Aorta (tissue), 5 donors: ENCODE measurements at regions not wholly inside any gene's neighbourhood (a gene's known extent, or its start where the extent isn't known, plus 50 kb on each side); places are given as distances from the start of the nearest gene placed in this dataset.

Source experiments
- ATAC-seq: fragments of 200-7000 bp; cut with Tn5 transposase; one replicate; pipeline ENCODE4 v1.9.1; 2022; ENCODE audit warnings: moderate library complexity; ENCODE audit not compliant: low FRiP score
- DNase-seq, 2 donors: peaks; one replicate each; pipeline ENCODE4 v3.0.0-alpha.2; 2020
- H3K27ac ChIP-seq, 2 donors: one replicate each; pipeline ENCODE4 v1.5.1; 2013; ENCODE audit warnings: low read length in 2 of 2, mild to moderate bottlenecking in 2 of 2, moderate library complexity in 2 of 2, control low read depth in 1 of 2, inconsistent platforms in 1 of 2, low read depth in 1 of 2
- H3K27me3 ChIP-seq, 2 donors: one replicate each; pipeline ENCODE4 v1.6.1; 2013; ENCODE audit warnings: control low read depth in 1 of 2, low read length in 1 of 2, mild to moderate bottlenecking in 1 of 2, moderate library complexity in 1 of 2; ENCODE audit not compliant: insufficient read depth in 2 of 2, control insufficient read depth in 1 of 2
- H3K36me3 ChIP-seq, 2 donors: one replicate each; pipeline ENCODE4 v1.6.1; 2013; ENCODE audit warnings: control low read depth in 1 of 2, low read length in 1 of 2, mild to moderate bottlenecking in 1 of 2; ENCODE audit not compliant: insufficient read depth in 2 of 2, control insufficient read depth in 1 of 2
- H3K4me1 ChIP-seq, 2 donors: one replicate each; pipeline ENCODE4 v1.6.1; 2013; ENCODE audit warnings: low read length in 2 of 2, control low read depth in 1 of 2, mild to moderate bottlenecking in 1 of 2, moderate library complexity in 1 of 2; ENCODE audit not compliant: insufficient read depth in 2 of 2, control insufficient read depth in 1 of 2
- H3K4me3 ChIP-seq, 2 donors: one replicate each; pipeline ENCODE4 v1.5.1; 2013; ENCODE audit warnings: low read length in 2 of 2, control low read depth in 1 of 2, mild to moderate bottlenecking in 1 of 2
- H3K9me3 ChIP-seq: one replicate; pipeline ENCODE4 v1.6.1; 2013; ENCODE audit warnings: mild to moderate bottlenecking, low read length; ENCODE audit not compliant: control insufficient read depth
- WGBS, 2 donors: extraction: QIAGEN DNeasy Blood & Tissue Kit; methylation state at CpG; one replicate each; pipeline ENCODE4 v1.1.7; 2013; 5-methylcytosine and 5-hydroxymethylcytosine counted together
- intact Hi-C, 2 donors: fragments of 100-400 bp; cut with DNase I; formaldehyde crosslinking; loops; one replicate each; pipeline versions ENCODE4 v1.14.2 to v1.15.0; 2022
- donor health status: healthy with polysubstance abuse.
- donor health status: Bipolar disorder and iron deficiency.
- donor health status: DM: no; HTN: no; CAD: no.
- donor health status: DM: no; HTN: no; CAD: no.
- donor health status: DM: yes; HTN: yes; CAD: no.

GRCh38 chr9:20215552-20215951 is 406.7 kb downstream of the MLLT3 start:
- WGBS, 2 donors = 81 to 82% methylated on average over 2 of the region's 2 CpGs
- intact Hi-C loops = no loop called here
- no peaks in the 10 kb centered on the region for H3K4me1 ChIP-seq

GRCh38 chr9:20212806-20213205 is 409.5 kb downstream of the MLLT3 start:
- intact Hi-C loops = no loop called here
- Histone ChIP-seq H3K27ac (no peak overlapping the region), H3K36me3 (no peaks in the 10 kb centered on the region), H3K27me3 (no peaks in the 10 kb centered on the region), H3K4me1 (no peaks in the 10 kb centered on the region), H3K9me3 (no peaks in the 10 kb centered on the region), H3K4me3 (no peak overlapping the region)
- ATAC-seq (no peak), DNase-seq (no peak)
- WGBS, 2 donors = 60 to 65% methylated on average over 3 of the region's 3 CpGs

More at GRCh38 chr9:20215552-20215951, 406.7 kb downstream of the MLLT3 start:
- DNase-seq (no peak), ATAC-seq (no peak)
- H3K36me3 ChIP-seq = no peaks in the 10 kb centered on the region
- H3K27me3 ChIP-seq = no peaks in the 10 kb centered on the region
- peaks cover 1% of the 10 kb centered on the region for H3K9me3 ChIP-seq
- H3K4me3 ChIP-seq = no peak overlapping the region
- no peak overlapping the region for H3K27ac ChIP-seq

DNA sequence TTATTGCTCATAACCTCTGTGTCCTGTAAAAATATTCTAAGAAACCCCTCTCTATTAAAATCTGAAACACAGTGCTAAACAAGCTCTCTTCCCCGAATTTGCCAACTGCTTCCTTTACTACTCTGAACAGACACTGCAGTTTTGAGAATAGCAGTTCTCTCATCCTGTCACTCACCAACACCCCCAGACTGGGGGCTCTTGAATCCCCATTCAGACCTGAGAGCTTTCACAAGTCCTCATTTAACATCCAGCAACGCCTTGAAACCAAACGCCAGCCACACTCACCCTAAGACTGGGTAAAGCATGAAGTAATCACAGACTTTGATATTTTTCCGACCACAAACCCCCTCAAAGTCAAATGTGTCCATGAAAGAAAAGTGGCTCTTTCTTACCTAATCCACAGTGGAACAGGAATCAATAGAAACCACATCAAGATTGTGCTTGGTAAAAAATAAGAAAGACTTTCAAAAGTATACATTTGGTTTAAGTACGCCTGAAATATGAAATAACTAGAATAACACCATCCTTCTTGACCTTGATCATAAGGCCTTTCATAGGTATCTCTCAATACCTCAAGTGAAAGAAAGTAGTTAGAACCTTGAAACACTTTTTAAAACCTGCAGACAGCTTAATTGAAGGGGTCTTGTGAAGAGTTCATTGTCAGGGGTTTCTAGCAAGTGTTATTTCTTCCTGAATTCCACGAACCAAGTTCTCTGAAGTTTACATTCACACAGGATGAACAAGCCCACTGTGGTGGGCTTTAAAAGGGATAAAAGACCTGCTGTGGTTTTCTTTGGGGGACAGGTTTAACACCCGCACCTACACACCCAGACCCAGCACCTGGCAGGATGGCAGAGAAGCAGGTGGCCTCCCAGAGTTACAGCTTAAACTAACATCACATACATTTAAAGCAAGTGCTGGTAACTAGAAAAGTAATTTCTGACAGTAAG is 412.6 kb downstream of the MLLT3 start:
- intact Hi-C loops = no loop called here
- Histone ChIP-seq H3K4me3 (no peak overlapping the region), H3K4me1 (no peaks in the 10 kb centered on the region), H3K9me3 (no peaks in the 10 kb centered on the region), H3K36me3 (no peaks in the 10 kb centered on the region), H3K27ac (no peak overlapping the region), H3K27me3 (no peaks in the 10 kb centered on the region)
- ATAC-seq (no peak), DNase-seq (no peak)
- 37 to 46% methylated on average over 7 of the region's 7 CpGs for WGBS, 2 donors

DNA sequence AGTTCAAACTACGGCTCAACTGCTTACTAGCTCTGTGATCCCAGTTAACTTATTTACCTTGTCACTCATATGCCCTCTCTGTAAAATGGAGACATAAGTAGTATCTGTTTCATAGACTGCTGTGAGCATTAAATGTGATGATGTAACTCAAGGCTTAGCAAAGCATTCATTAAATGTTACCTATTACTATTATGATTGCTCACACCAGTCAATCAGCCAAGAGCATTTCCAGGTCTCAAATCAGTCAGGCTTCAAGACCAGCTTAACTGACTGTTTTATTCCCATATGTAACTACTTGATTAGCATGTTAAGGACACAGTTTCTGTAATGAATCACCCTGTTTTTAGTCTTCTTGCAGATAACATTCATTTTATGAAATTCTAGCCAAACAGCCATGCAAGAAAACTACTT is 413.3 kb downstream of the MLLT3 start:
- Histone ChIP-seq H3K4me1 (no peaks in the 10 kb centered on the region), H3K27ac (no peak overlapping the region), H3K9me3 (no peaks in the 10 kb centered on the region), H3K36me3 (no peaks in the 10 kb centered on the region), H3K27me3 (no peaks in the 10 kb centered on the region), H3K4me3 (no peak overlapping the region)
- no peak for ATAC-seq
- DNase-seq = no peak
- 75 to 89% methylated on average over 1 of the region's 1 CpG for WGBS, 2 donors
- intact Hi-C loops = no loop called here

- WGBS, 2 donors = 45 to 56% methylated on average over 5 of the region's 5 CpGs
Measured at GRCh38 chr9:20208226-20208625, 414.1 kb downstream of the MLLT3 start.

GRCh38 chr9:20207176-20207575 is 415.1 kb downstream of the MLLT3 start:
- whole genome bisulfite sequencing, 2 donors = 12 to 19% methylated on average over 1 of the region's 1 CpG
- ATAC-seq = no peak
- Histone ChIP-seq H3K27ac (no peak overlapping the region), H3K4me1 (no peaks in the 10 kb centered on the region), H3K27me3 (peaks cover 0 to 2% of the 10 kb centered on the region in 2 donors), H3K4me3 (no peak overlapping the region), H3K36me3 (no peaks in the 10 kb centered on the region), H3K9me3 (no peaks in the 10 kb centered on the region)
- DNase-seq = no peak
- intact Hi-C loops = no loop called here

More at GRCh38 chr9:20208226-20208625, 414.1 kb downstream of the MLLT3 start:
- peaks cover 0 to 1% of the 10 kb centered on the region in 2 donors for H3K27me3 ChIP-seq
- no peak overlapping the region for H3K27ac ChIP-seq
- H3K4me1 ChIP-seq = no peaks in the 10 kb centered on the region
- DNase-seq (no peak), ATAC-seq (no peak)
- intact Hi-C loops = no loop called here
- no peaks in the 10 kb centered on the region for H3K36me3 ChIP-seq
- no peaks in the 10 kb centered on the region for H3K9me3 ChIP-seq
- H3K4me3 ChIP-seq = no peak overlapping the region

DNA sequence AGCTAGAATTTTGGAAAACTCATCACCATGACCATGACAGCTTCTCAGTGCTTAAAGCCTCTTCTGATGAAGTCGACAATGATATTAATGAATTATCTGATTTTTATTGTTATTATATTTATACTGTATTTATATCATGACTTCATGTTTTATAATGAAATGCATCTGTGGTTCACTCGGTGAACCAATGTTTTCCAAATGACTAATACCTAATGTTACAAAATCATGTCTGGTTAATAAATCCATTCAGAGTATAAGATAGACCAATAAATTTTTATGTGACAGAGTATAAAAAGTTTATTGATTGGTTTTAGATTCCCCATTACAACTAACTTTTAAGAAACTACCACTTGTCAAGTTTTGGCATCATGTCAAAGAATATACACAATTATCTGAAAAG is 416.5 kb downstream of the MLLT3 start:
- H3K4me3 ChIP-seq = no peak overlapping the region
- no peaks in the 10 kb centered on the region for H3K9me3 ChIP-seq
- peaks cover 0 to 2% of the 10 kb centered on the region in 2 donors for H3K27me3 ChIP-seq
- no peaks in the 10 kb centered on the region for H3K4me1 ChIP-seq
- DNase-seq (no peak), ATAC-seq (no peak)
- no peaks in the 10 kb centered on the region for H3K36me3 ChIP-seq
- WGBS, 2 donors = 57 to 69% methylated on average over 2 of the region's 2 CpGs
- intact Hi-C loops = no loop called here
- no peak overlapping the region for H3K27ac ChIP-seq

DNA sequence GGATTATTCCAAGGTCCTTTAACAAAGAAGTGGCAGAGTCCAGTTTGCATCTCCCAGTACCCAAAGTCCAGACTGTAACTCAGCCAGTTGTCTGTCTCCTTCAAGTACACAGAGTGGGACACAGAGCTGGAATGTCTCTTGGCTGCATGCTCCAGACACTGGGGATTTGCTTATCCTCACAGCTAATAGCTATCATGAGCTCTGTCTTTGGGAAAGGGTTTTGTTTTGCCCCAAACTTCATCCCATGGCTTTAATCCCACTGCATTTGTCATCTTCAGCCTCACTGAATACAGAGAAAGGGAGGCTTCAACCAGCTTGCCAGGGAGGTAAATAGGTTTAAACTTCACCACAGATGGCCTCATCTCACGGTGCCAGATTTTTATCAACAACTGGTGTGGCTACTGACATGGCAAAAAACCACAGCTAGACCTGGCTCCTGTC is 412.2 kb upstream of the SLC24A2 start:
- 6 to 9% methylated on average over 1 of the region's 1 CpG for WGBS, 2 donors

DNA sequence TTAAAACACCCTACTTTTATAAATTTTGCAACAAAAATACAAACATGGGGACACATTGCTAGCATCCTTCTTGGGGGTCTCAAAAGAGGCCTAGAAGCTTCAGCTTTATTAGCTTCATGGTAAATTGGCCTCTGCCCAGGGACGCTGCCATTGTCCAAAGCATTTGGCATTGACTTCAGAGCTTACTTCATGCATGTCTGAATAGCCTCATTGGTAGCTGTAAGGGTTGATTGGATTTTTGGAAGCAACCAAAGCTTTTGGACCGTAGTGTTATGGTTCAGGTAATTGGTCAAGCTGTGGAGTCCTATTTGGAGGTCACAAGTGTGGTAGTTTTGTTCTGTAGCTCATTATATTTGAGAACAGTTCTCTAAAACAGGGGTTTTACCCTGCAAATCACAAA is 411.7 kb upstream of the SLC24A2 start:
- Histone ChIP-seq H3K4me1 (no peaks in the 10 kb centered on the region), H3K4me3 (no peak overlapping the region), H3K27ac (no peak overlapping the region), H3K27me3 (peaks cover 0 to 2% of the 10 kb centered on the region in 2 donors), H3K9me3 (peaks cover 1% of the 10 kb centered on the region), H3K36me3 (no peaks in the 10 kb centered on the region)
- intact Hi-C loops = no loop called here
- no peak for ATAC-seq
- 73 to 77% methylated on average over 2 of the region's 2 CpGs for WGBS, 2 donors
- DNase-seq = no peak

More for the DNA sequence above, 412.2 kb upstream of the SLC24A2 start:
- H3K4me1 ChIP-seq = no peaks in the 10 kb centered on the region
- H3K27me3 ChIP-seq = peaks cover 0 to 2% of the 10 kb centered on the region in 2 donors
- no peak overlapping the region for H3K27ac ChIP-seq
- ATAC-seq = no peak
- no peak overlapping the region for H3K4me3 ChIP-seq
- peaks cover 1% of the 10 kb centered on the region for H3K9me3 ChIP-seq
- H3K36me3 ChIP-seq = no peaks in the 10 kb centered on the region
- intact Hi-C loops = no loop called here
- no peak for DNase-seq
